HG03442 (cell line): ENCODE measurements at regions not wholly inside any gene's neighbourhood (a gene's known extent, or its start where the extent isn't known, plus 50 kb on each side); places are given as distances from the start of the nearest gene placed in this dataset.
"Not testable (repeated sequence)": the region's sequence is repeated elsewhere in the genome, so short reads cannot be mapped to it uniquely, and the experiment has no call there.

Experiments
- ATAC-seq: cut with Tn5 transposase; IDR thresholded peaks from one replicate; pipeline ENCODE4 v1.9.1; 2021; ENCODE audit warnings: mild to moderate bottlenecking, moderate library complexity; ENCODE audit not compliant: unreplicated experiment

DNA sequence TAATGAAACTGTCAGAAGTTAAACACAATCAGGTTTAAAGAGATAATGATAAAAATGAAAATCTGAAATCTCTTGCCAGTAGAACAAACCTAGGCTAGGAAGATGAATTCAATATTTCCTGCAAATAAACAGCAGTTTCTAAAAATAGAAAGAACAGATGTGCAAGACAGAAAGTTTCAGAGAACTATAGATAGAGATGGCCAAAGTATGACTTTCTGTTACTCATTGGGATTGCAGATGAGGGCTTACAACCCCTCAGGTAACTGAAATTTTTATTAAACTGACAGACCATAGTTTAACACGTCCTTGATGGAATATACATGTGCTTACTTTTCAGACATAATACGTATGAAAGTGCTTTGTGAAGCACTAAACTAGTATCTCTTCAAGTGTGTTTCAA is 82.3 kb upstream of the PPARGC1A start:
- no peak for ATAC-seq

DNA sequence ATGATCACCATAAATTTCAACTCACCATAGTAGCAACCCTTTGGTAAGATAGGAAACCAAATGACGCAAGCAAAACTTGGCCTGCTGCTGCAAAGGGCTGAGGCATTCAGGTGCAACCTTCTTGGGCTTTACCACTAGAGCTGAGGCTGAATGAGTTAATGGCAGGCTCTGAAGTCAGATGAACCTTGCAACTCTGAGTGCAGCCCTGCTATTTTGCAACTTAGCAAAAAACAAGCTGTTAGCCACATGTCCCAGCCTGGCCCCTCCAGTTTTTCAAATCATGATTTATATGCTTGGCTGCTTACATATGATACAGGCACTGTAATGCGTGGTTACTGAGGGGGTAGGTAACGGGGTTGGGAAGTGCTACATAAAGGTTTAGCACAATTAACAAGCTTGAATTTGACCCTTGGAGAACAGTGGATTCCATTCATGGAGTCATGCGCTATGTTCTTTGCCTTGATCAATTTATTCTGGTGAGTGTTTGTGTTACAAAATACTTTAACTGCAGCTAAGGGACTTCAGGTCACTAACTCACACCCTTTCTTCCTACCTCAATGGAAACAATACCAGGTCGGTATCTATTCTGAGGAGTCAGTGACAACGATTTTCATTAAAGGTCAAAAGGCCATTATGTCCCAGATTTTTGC is 80.5 kb upstream of the PPARGC1A start:
- peak; percentile 64 for ATAC-seq

DNA sequence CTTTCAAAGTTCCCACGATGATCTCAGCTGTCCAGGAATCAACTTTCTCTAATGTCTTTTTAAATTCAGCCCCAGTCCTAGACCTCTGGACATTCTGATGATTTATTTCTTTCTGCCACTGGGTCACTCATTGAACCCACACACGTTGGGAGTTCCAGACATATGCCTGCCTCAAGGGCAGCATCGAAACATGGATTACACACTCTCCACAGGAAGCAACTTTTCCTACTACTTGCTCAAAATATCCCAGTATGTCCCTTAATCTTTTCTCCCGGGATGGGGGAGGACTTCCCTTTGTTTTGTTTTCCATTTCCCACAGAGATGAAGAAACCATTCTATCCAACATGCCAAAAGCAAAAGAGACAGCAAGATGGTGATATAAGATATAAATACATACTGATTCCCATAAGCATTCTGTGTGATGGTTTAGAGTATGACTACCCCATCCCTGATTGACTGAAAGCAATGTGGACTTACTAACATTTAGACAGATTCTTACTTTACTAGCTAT is 79.8 kb upstream of the PPARGC1A start:
- no peak for ATAC-seq

DNA sequence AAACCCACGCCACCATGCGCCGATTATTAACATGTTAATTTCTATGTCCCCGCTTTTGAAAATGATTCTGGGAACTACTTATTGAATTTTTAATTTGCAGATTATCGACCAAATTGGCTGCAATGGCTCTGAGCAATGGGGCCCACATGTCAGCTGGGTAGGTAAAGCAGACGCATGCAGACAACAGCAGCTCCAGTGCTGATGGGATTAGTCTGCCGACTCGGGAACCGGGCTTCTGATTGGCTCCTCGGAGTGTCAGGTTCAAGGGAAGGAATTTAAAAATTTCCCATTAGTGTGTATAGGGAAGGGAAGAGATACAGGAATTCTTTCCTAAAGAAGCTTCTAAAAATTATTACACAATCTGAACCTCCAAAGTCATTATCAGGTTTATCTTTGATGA is 77.4 kb upstream of the PPARGC1A start:
- ATAC-seq, result no peak

DNA sequence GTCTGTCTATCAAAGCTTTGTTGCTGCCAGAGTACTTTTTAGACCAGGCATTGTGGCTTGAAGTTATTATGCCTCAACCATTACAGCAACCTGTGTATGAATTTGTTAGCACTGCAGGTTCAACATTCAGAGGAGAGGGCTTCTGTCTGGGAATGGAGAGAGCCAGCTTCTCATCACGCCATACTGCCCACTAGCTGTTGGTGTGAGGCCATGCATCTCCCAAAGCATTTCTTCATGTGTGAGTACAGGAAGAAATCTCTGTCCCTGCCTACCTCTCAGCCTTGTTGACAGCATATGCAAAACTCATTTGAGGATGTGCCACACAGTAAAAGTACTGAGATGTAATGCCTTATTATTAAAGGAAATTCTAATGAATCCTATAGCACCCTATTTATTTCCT is 76.9 kb upstream of the PPARGC1A start:
- ATAC-seq, result no peak

DNA sequence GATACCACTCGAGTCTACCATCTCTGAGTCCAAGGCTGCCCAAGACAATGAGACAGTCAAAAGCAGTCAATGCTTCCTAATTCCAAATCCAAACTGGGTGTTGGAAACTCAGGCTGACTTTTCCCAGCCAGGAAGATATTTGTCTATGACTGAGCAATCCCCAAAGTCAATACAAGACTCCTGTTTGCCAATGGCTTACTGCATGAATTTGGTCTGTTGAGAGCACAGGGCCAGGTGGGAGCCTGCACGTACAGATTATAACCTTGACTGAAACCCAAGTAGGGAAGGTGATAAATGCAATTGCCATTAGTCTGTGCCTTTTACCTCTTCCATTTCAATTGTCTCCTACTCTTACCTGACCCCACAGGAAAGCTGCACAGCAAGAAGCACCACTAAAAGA is 72.6 kb upstream of the PPARGC1A start:
- ATAC-seq, result no peak

DNA sequence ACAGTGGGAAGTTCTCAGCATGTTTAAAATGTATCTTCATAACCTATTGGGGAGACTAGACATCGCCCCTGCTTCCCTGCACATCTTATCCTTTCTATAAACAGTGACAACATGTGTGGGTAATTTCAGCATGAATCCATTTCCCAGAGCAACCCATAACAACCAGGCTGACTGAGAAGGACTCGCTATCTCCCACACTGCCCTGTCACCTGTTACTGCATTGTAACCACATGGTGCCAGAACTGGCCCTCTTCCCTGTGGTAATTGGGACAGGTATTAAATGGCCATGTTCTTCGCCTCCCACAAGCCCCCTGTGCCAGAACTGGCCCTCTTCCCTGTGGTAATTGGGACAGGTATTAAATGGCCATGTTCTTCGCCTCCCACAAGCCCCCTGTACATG is 71.5 kb upstream of the PPARGC1A start:
- ATAC-seq, result not testable (repeated sequence)

DNA sequence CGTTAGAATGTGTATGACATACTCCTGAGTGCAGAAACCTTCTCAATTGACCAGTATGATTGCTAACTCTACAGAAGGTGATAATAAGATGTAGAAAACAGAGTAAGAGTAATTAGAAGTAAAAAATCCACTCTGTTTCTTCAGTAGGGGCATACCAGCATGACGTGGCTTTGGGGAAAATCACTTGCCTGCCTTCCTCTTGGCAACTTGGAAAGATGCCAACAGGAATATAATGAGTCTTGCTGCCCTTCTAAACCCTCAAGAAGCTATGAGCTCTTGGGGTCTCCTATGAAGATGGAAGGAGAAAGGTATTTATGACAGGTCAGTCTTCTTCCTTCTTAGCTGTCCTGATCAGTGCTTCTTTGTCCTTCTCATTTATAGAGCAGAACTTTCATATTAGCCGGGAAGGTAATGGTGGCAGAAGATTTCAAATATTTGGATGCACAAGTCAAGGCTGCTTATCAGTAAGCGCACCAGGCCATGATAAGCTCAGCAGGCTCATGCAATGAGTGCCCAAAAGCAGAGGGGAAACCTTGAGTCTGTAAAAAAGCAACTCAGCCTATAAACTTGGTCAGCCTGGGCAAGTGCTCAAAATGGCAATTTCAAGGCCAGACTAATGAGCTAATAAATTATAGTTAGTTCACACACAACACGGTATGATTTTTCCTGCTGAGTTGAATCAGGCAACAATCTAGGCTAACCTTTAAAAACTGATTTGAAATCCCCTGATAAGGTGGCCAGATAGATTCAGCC is 69.7 kb upstream of the PPARGC1A start:
- ATAC-seq, result no peak

DNA sequence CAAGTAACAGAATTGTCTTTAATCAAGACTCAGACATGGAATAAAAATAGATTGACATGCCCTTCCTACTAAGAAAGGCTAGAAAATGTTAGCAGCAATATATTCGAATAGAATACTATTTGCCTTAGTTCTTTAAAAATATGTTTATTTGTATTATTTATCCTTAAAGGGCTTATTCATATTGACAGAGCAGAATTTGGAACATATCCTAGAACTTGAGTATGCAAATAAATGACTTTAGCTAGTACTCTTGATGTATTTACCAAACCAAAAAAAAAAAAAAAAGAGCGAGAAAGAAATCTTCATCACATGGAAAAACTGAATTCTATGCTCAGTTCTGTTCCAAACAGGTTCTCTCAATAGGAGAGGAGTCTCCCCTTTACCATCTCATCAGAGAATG is 68.9 kb upstream of the PPARGC1A start:
- no peak for ATAC-seq

DNA sequence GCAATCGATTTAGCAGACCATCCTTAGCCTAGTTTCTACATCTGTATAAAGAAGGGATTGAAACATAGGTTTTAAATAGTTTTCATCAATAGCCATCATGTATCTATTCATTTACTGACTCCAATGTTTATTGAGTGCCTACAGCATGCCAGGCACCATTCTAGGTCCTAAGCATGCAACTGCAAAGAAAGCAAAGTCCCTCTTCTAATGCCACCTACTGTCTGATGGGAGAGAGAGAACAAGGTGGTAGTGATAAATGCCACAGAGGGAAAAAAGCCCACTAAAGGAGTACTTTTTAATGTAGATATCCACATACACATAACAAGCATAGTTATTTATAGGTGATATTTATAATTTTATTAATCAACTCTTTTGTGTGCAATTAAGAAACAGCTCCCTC is 67.6 kb upstream of the PPARGC1A start:
- ATAC-seq, result no peak

DNA sequence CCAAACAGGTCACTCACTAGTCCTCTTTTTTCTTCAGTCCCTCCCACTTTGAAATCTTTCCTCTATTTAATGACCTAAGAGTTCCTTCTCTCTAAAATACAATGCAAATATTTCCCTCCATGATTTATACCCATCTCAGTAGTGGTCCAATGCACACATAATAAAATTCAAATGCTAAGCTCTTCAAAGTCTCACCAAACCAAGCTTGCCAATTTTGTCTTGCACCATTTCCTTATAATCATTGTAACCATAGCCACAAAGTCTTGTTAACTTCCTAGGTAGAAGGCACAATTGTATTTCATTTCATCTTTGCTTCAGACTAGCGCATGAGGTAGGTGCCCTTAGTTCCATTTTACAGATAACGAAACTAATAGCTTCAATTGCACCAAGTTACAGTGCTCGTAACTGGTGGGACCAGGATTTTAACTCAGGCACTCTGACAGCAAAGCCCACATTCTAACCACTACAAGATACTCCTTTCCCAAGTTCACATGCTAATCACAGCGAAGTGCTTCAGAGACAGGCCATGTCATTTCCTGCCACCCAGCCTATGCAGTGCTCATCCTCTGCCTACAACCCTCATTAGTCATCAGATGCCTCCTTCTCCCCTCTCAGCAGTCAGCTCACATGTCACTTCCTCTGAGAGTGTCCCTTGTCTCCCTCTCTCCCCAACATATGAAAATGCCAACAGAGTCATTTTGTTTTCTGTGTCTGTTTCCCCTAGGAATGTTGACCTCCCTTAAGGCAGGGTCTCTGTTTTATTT is 66.9 kb upstream of the PPARGC1A start:
- peak; percentile 39 for ATAC-seq

DNA sequence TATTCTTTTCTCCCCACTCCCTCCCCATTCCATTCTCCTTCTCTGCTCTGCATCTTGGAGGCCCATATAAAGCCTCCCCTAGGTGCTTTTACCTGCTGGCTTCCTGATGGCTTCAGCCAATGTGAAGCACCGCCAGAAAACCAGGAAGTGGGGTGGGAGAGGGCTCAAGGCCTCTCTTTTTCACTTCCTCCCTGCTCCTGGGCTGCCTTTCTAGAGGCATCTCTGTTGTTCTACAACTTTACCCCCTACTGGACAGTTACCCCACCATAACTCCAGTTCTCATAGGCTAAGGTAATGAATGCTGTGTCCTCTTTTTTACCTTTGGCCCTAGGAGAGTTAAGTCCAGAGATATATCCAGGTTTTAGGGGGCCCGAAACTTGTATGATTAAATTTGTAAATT is 62.4 kb upstream of the PPARGC1A start:
- no peak for ATAC-seq

DNA sequence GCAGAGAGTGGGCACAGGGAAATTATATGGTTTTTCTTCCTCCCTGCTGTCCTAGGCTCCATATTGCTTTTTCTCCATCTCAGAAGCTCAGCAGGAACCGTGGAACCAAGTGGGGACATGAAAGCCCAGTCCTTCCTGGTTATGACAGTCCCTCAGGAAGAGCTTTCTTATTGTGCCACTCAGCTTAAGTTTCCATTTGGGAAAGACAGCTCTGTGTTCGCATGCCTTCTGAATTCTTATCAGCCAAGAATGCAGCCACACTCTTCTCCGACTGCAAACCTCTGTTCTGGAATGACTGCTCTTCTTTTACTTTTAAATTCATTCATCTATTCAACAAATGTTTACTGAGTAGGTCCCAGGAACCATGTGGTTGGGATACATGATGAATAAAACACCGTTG is 58.0 kb upstream of the PPARGC1A start:
- ATAC-seq, result no peak

DNA sequence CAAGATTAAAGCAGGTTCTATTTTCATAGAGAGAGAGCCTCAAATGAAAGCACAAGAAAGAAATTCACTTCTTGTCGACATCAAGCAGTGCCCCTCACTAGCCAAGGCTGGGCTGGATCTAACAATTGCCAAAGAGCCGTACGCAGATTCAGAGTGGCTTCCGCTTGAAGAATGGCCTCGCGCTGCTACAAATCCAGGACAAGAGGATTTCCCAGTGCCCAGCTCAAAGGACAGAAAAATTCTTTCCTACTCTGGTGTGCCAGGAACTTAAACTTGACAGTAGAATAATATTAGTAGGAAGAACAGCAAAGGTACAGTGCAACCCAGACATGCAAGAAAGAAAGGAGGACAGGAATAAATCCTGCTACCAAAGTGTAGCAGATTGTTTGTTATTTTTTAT is 56.5 kb upstream of the PPARGC1A start:
- no peak for ATAC-seq

DNA sequence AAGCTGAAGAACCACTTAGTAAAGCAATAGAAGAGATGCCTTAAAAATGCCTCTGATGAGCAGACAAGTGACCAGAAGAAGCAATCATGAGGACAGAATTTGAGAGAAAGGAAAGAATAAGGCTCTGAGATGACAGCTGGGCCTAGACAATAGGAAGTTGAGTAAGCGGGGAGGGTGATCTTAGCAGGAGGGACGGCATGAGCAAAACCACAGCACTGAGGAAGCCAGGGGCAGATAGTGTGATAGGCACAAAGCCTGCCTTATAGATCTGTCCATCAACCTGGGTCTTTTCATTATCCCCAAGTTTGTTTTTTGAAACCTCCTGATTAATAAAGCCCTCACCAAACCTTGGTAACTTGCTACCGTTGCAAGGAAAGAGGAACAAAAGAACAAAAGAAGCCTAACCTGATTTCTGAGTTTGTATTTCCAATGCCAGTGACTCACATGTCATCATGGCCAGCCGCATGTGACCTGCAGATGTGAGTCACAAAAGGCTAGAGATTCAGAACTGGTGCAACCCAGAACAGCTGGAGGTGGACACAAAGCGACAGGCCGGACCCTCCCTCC is 55.7 kb upstream of the PPARGC1A start:
- ATAC-seq, result peak; percentile 75

DNA sequence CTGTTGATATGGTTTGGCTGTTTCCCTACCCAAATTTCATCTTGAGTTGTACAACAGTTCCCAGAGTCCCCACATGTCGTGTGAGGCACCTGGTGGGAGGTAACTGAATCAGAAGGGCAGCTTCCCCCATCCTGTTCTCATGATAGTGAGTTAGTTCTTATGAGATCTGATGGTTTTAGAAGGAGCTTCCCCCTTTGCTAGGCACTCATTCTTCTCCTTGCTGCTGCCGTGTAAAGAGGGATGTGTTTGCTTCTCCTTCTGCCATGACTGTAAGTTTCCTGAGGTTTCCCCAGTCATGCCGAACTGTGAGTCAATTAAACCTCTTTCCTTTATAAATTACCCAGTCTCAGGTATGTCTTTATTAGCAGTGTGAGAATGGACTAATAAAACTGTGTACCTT is 54.7 kb upstream of the PPARGC1A start:
- not testable (repeated sequence) for ATAC-seq

DNA sequence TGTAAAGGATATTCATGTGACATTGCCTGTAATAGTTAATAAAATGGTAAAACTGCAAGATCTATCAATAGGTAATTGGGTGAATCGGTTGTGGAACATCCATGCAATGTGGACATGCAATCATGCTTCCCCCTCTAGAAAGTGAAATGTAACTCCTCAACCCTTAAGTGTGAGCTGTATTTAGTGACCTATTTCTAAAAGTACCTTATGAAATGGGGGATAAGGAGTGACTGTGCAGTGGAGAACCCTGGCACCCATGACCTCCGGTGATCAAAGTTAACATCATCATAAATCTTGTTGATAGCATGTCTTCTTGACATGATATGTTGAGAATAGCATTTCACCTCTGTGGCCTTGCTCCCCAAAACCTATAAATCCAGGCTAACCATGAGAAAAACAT is 53.6 kb upstream of the PPARGC1A start:
- ATAC-seq, result no peak

DNA sequence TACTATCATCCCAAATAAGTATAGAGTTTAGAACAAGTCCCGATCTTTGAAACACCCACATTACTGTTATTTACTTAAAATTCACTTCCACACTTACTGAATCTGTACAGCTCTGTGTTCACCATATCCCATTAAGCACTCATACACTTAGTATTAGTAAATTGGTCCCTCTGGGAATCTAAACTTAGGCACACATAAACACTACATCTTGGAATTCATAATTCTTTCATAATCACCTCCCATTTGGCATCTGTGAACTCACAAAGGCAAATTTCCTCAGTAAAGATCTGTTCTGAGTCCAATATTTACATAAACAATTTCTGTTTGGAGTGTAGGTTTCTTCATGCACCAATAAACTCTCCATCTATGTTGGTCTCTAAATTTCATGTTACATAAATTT is 52.6 kb upstream of the PPARGC1A start:
- ATAC-seq, result no peak
